ENCODE measurements at regions not wholly inside any gene's neighbourhood (a gene's known extent, or its start where the extent isn't known, plus 50 kb on each side); places are given as distances from the start of the nearest gene placed in this dataset.

- Histone ChIP-seq H3K27ac (ENCODE audit: low read length) (no peak overlapping the region), H3K4me3 (ENCODE audit: low read length) (no peak overlapping the region), H3K27me3 (ENCODE audit: control insufficient read depth, insufficient read depth, low read length) (no peaks in the 10 kb centered on the region), H3K4me1 (ENCODE audit: control insufficient read depth, insufficient read depth, low read length) (no peaks in the 10 kb centered on the region), H3K36me3 (ENCODE audit: control insufficient read depth, insufficient read depth, low read length) (no peaks in the 10 kb centered on the region), H3K9me3 (ENCODE audit: control insufficient read depth, low read depth, low read length) (no peaks in the 10 kb centered on the region)
- DNase-seq, result no peak
- 90% methylated on average over 6 of the region's 7 CpGs for WGBS (ENCODE audit: insufficient coverage, low lambda C conversion rate)
Observed at GRCh38 chr4:123631786-123632692, 235.4 kb downstream of the SPRY1 start.

GRCh38 chr4:123632693-123633030 lies 236.1 kb downstream of the SPRY1 start:
- H3K27me3 ChIP-seq (ENCODE audit: control insufficient read depth, insufficient read depth, low read length), result no peaks in the 10 kb centered on the region
- no peaks in the 10 kb centered on the region for H3K4me1 ChIP-seq (ENCODE audit: control insufficient read depth, insufficient read depth, low read length)
- no peak overlapping the region for H3K4me3 ChIP-seq (ENCODE audit: low read length)
- H3K36me3 ChIP-seq (ENCODE audit: control insufficient read depth, insufficient read depth, low read length), result no peaks in the 10 kb centered on the region
- H3K9me3 ChIP-seq (ENCODE audit: control insufficient read depth, low read depth, low read length), result no peaks in the 10 kb centered on the region
- WGBS (ENCODE audit: insufficient coverage, low lambda C conversion rate), result no CpG with 5 or more reads among the region's 3 CpGs
- no peak for DNase-seq
- no peak overlapping the region for H3K27ac ChIP-seq (ENCODE audit: low read length)

DNA sequence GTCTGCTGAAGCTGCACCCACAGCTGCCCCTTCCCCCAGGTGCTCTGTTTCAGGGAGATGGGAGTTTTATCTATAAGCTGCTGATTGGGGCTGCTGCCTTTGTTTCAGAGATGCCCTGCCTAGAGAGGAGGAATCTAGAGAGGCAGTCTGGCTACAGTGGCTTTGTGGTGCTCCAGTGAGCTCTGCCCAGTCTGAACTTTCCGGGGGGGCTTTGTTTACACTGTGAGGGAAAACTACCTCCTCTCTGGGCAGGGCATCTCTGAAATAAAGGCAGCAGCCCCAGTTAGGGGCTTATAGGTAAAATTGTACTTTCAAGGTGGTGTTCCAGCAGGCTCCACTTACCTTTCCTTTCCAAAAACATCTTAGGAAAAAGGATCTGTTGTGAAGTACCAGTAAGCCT lies 242.2 kb downstream of the SPRY1 start:
- H3K27ac ChIP-seq (ENCODE audit: low read length), result no peak overlapping the region
- no peak overlapping the region for H3K4me3 ChIP-seq (ENCODE audit: low read length)
- no peaks in the 10 kb centered on the region for H3K36me3 ChIP-seq (ENCODE audit: control insufficient read depth, insufficient read depth, low read length)
- no CpG with 5 or more reads among the region's 1 CpG for WGBS (ENCODE audit: insufficient coverage, low lambda C conversion rate)
- no peak for DNase-seq
- no peaks in the 10 kb centered on the region for H3K27me3 ChIP-seq (ENCODE audit: control insufficient read depth, insufficient read depth, low read length)
- H3K4me1 ChIP-seq (ENCODE audit: control insufficient read depth, insufficient read depth, low read length), result no peaks in the 10 kb centered on the region
- H3K9me3 ChIP-seq (ENCODE audit: control insufficient read depth, low read depth, low read length), result peaks cover 3% of the 10 kb centered on the region

DNA sequence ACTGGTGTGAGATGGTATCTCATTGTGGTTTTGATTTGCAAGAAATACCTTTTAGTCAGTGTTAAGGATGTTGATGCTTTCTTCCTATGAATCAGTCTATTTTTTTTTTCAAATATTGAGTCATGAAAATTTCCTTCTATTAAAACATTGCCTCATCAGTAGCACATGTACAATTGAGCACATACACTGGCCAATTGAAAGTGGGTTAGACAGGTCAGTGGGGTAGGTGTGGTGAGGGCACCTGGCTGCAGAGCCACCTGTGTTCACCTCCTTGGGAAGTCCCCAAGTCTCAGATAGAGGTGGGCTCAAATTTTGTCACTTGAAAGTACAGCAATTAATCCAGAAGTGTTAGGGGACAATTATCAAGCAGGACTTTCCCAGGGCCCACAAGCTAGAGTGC lies 243.7 kb downstream of the SPRY1 start:
- Histone ChIP-seq H3K9me3 (ENCODE audit: control insufficient read depth, low read depth, low read length) (peaks cover 3% of the 10 kb centered on the region), H3K4me3 (ENCODE audit: low read length) (no peak overlapping the region), H3K36me3 (ENCODE audit: control insufficient read depth, insufficient read depth, low read length) (no peaks in the 10 kb centered on the region), H3K4me1 (ENCODE audit: control insufficient read depth, insufficient read depth, low read length) (no peaks in the 10 kb centered on the region), H3K27me3 (ENCODE audit: control insufficient read depth, insufficient read depth, low read length) (no peaks in the 10 kb centered on the region), H3K27ac (ENCODE audit: low read length) (no peak overlapping the region)
- DNase-seq, result no peak

DNA sequence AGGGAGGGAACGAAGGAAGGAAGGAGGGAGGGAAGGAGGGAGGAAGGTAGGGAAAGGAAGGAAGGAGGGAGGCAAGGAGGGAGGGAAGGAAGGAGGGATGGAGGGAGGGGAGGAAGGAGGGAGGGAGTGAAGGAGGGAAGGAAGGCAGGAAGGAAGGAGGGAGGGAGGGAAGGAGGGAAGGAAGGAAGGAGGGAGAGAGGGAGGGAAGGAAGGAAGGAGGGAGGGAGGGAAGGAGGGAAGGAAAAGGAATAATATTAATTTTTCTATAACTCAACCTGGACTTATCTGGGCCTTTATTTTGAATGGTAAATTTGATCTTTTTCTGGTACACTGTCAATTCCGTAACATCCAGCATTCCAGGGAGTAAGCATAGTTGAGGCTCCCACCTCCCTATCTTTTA lies 244.2 kb downstream of the SPRY1 start:
- no peaks in the 10 kb centered on the region for H3K27me3 ChIP-seq (ENCODE audit: control insufficient read depth, insufficient read depth, low read length)
- WGBS (ENCODE audit: insufficient coverage, low lambda C conversion rate), result 83% methylated on average over 2 of the region's 2 CpGs
- no peaks in the 10 kb centered on the region for H3K36me3 ChIP-seq (ENCODE audit: control insufficient read depth, insufficient read depth, low read length)
- no peaks in the 10 kb centered on the region for H3K4me1 ChIP-seq (ENCODE audit: control insufficient read depth, insufficient read depth, low read length)
- H3K9me3 ChIP-seq (ENCODE audit: control insufficient read depth, low read depth, low read length), result peaks cover 3% of the 10 kb centered on the region
- no peak overlapping the region for H3K27ac ChIP-seq (ENCODE audit: low read length)
- no peak for DNase-seq
- no peak overlapping the region for H3K4me3 ChIP-seq (ENCODE audit: low read length)

GRCh38 chr4:123643691-123644090 lies 247.1 kb downstream of the SPRY1 start:
- no peaks in the 10 kb centered on the region for H3K36me3 ChIP-seq (ENCODE audit: control insufficient read depth, insufficient read depth, low read length)
- no peaks in the 10 kb centered on the region for H3K27me3 ChIP-seq (ENCODE audit: control insufficient read depth, insufficient read depth, low read length)
- DNase-seq, result peak in 1 of 2 donors; percentile 27
- no peaks in the 10 kb centered on the region for H3K4me1 ChIP-seq (ENCODE audit: control insufficient read depth, insufficient read depth, low read length)
- H3K4me3 ChIP-seq (ENCODE audit: low read length), result no peak overlapping the region
- no peak overlapping the region for H3K27ac ChIP-seq (ENCODE audit: low read length)
- no CpG with 5 or more reads among the region's 1 CpG for WGBS (ENCODE audit: insufficient coverage, low lambda C conversion rate)
- H3K9me3 ChIP-seq (ENCODE audit: control insufficient read depth, low read depth, low read length), result peaks cover 3% of the 10 kb centered on the region

DNA sequence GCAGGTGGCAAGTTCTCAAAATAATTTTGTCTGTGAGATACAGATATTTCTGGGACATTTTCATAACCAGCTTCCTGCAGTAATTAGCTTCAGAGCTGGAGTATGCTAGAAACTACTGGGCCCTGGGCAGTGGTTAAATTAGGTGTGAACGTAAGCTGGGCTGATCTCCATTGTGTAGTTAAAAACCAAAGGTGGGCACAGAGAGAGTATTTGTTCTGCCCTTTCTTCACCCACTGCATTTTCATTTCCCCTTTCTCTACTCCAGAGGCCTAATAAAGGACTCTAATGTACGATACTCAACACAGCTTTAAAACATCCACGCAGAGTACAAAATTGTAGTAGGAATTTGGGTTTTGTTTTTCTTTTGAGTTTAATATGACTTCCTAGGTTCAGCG lies 252.7 kb downstream of the SPRY1 start:
- Histone ChIP-seq H3K9me3 (ENCODE audit: control insufficient read depth, low read depth, low read length) (no peaks in the 10 kb centered on the region), H3K4me1 (ENCODE audit: control insufficient read depth, insufficient read depth, low read length) (peaks cover 25% of the 10 kb centered on the region), H3K27me3 (ENCODE audit: control insufficient read depth, insufficient read depth, low read length) (no peaks in the 10 kb centered on the region), H3K36me3 (ENCODE audit: control insufficient read depth, insufficient read depth, low read length) (no peaks in the 10 kb centered on the region), H3K4me3 (ENCODE audit: low read length) (no peak overlapping the region), H3K27ac (ENCODE audit: low read length) (peak overlapping the region; percentile 91)
- DNase-seq, result peak in 1 of 2 donors; percentile 49
- no CpG with 5 or more reads among the region's 4 CpGs for WGBS (ENCODE audit: insufficient coverage, low lambda C conversion rate)

DNA sequence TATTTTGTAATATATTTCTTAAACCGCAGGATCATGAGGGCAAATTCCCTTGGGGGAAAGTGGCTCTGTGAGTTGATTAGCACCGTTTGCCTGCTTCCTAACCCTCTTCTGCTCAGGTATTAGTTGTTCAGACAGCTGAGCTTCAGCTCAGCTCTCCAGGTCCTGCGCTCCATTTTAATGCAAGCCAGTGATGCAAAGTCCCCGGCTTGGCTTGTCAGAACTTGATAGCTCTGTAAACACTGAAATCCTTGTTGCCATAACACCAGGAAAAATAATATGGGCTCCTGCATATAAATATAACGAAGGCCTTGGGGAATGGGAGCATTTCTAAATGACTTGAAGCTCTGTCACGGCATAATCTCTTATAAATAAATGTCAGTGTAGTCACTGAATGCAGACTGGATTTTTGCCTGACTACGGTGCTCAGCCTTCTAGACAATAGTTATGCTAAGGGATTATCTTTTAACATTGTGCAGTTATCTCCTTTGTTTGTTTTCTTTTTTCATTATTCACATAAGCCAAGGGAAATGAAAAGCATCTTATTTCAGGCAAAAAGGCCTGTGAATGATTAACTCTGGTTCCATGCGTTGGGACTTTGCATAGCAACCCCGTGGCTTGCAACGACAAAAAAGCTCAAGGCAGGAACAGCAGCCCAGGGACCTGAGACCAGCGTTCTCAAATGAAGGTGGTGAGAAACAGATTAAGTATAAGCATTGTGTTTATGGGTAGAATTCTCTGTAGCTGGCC lies 253.2 kb downstream of the SPRY1 start:
- no peaks in the 10 kb centered on the region for H3K36me3 ChIP-seq (ENCODE audit: control insufficient read depth, insufficient read depth, low read length)
- peak overlapping the region; percentile 19 for H3K4me3 ChIP-seq (ENCODE audit: low read length)
- DNase-seq, result peak; percentile 80 to 91
- 0% methylated on average over 1 of the region's 11 CpGs for WGBS (ENCODE audit: insufficient coverage, low lambda C conversion rate)
- peaks cover 25% of the 10 kb centered on the region for H3K4me1 ChIP-seq (ENCODE audit: control insufficient read depth, insufficient read depth, low read length)
- no peaks in the 10 kb centered on the region for H3K9me3 ChIP-seq (ENCODE audit: control insufficient read depth, low read depth, low read length)
- H3K27ac ChIP-seq (ENCODE audit: low read length), result peak overlapping the region; percentile 91
- no peaks in the 10 kb centered on the region for H3K27me3 ChIP-seq (ENCODE audit: control insufficient read depth, insufficient read depth, low read length)

DNA sequence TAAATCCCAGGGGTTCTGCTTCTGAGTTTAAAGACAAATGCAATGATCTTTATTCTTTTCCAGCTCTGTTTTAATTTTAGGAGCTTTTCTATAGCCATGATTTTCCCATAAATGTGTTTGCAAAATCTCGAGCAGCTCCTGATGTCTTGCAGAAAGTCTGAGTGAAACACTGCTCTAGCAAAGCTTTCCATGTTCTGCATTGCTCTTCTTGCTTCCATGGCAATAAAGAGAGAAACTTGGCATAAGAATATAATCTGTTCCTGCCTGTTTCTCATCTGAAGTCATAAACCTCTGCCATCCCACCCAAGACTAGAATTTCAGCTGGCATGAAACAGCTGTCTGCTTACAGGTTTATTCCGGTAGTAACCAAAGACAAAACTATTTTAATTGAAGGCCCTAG lies 254.5 kb downstream of the SPRY1 start:
- Histone ChIP-seq H3K27ac (ENCODE audit: low read length) (peak overlapping the region; percentile 91), H3K27me3 (ENCODE audit: control insufficient read depth, insufficient read depth, low read length) (no peaks in the 10 kb centered on the region), H3K36me3 (ENCODE audit: control insufficient read depth, insufficient read depth, low read length) (no peaks in the 10 kb centered on the region), H3K4me1 (ENCODE audit: control insufficient read depth, insufficient read depth, low read length) (peaks cover 25% of the 10 kb centered on the region), H3K4me3 (ENCODE audit: low read length) (no peak overlapping the region), H3K9me3 (ENCODE audit: control insufficient read depth, low read depth, low read length) (no peaks in the 10 kb centered on the region)
- DNase-seq, result peak in 1 of 2 donors; percentile 52
- no CpG with 5 or more reads among the region's 2 CpGs for WGBS (ENCODE audit: insufficient coverage, low lambda C conversion rate)

GRCh38 chr4:123651536-123652180 lies 255.1 kb downstream of the SPRY1 start:
- no peaks in the 10 kb centered on the region for H3K9me3 ChIP-seq (ENCODE audit: control insufficient read depth, low read depth, low read length)
- no peaks in the 10 kb centered on the region for H3K27me3 ChIP-seq (ENCODE audit: control insufficient read depth, insufficient read depth, low read length)
- DNase-seq, result peak in 1 of 2 donors; percentile 69
- WGBS (ENCODE audit: insufficient coverage, low lambda C conversion rate), result no CpG with 5 or more reads among the region's 1 CpG
- H3K4me1 ChIP-seq (ENCODE audit: control insufficient read depth, insufficient read depth, low read length), result peaks cover 25% of the 10 kb centered on the region
- H3K4me3 ChIP-seq (ENCODE audit: low read length), result no peak overlapping the region
- peak overlapping the region; percentile 91 for H3K27ac ChIP-seq (ENCODE audit: low read length)
- H3K36me3 ChIP-seq (ENCODE audit: control insufficient read depth, insufficient read depth, low read length), result peaks cover 6% of the 10 kb centered on the region

All from large intestine (tissue), 3 donors.